HUES6 (cell line): ENCODE measurements at regions not wholly inside any gene's neighbourhood (a gene's known extent, or its start where the extent isn't known, plus 50 kb on each side); places are given as distances from the start of the nearest gene placed in this dataset.
"Not testable (repeated sequence)": the region's sequence is repeated elsewhere in the genome, so short reads cannot be mapped to it uniquely, and the experiment has no call there.

ENCODE experiments used
- H3K27ac ChIP-seq: 2 replicates; pipeline ENCODE4 v1.7.0; 2013; ENCODE audit warnings: low read depth, mild to moderate bottlenecking, low read length, inconsistent platforms
- H3K27me3 ChIP-seq: 2 replicates; pipeline ENCODE4 v1.6.1; 2013; ENCODE audit warnings: low read length; ENCODE audit not compliant: control insufficient read depth, insufficient read depth
- H3K36me3 ChIP-seq: 2 replicates; pipeline ENCODE4 v1.6.1; 2013; ENCODE audit warnings: low read length; ENCODE audit not compliant: control insufficient read depth, insufficient read depth
- H3K4me1 ChIP-seq: 2 replicates; pipeline ENCODE4 v1.6.1; 2013; ENCODE audit warnings: low read length; ENCODE audit not compliant: control insufficient read depth, insufficient read depth
- H3K4me3 ChIP-seq: 2 replicates; pipeline ENCODE4 v1.5.1; 2013; ENCODE audit warnings: low read depth, low read length
- H3K9ac ChIP-seq: one replicate; pipeline ENCODE4 v1.6.1; 2013; ENCODE audit warnings: mild to moderate bottlenecking, low read length
- H3K9me3 ChIP-seq: 2 replicates; pipeline ENCODE4 v1.6.1; 2013; ENCODE audit warnings: low read depth, low read length; ENCODE audit not compliant: control insufficient read depth, insufficient read depth

DNA sequence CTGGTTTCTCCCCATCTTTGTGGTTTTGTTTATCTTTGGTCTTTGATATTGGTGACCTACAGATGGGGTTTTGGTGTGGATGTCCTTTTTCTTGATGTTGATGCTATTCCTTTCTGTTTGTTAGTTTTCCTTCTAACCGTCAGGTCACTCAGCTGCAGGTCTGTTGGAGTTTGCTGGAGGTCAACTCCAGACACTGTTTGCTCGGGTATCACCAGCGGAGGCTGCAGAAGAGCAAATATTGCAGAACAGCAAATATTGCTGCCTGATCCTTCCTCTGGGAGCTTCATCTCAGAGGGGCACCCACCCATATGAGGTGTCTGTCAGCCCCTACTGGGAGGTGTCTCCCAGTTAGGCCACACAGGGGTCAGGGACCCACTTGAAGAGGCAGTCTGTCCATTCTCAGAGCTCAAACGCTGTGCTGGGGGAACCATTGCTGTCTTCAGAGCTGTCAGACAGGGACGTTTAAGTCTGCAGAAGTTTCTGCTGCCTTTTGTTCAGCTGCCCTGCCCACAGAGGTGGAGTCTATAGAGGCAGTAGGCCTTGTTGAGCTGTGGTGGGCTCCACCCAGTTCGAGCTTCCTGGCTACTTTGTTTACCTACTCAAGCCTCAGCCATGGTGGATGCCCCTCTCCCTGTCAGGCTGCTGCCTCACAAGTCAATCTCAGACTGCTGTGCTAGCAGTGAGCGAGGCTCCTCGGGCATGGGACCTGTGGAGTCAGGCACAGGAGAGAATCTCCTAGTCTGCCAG lies 94.8 kb upstream of the BNIP2 start:
- H3K27ac ChIP-seq, H3K9me3 ChIP-seq, H3K9ac ChIP-seq, H3K36me3 ChIP-seq, H3K4me3 ChIP-seq, H3K4me1 ChIP-seq, H3K27me3 ChIP-seq: not testable (repeated sequence)

DNA sequence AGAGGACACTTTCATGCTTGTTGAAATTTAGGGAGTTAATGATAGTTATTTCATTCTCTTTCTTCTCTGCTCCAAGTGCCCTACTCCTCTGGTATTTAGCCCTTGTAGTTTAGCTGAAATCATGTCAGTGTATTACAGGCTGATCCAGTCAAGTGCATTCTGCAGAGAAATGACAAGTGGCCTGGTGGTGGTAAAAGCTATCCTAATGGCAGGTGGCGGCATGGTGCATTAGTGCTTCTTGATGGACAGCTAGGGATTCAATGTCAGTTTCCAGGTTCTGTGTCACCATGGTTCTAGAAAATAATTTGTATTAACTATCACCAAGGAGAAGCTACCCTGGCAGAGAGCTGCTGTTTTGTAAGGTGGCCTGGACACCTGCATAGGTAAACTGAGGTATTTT lies 90.0 kb upstream of the BNIP2 start:
- no peaks in the 10 kb centered on the region for H3K36me3 ChIP-seq
- H3K27me3 ChIP-seq: no peaks in the 10 kb centered on the region
- H3K4me1 ChIP-seq: no peaks in the 10 kb centered on the region
- no peak overlapping the region for H3K9ac ChIP-seq
- H3K4me3 ChIP-seq: no peak overlapping the region
- H3K9me3 ChIP-seq: no peaks in the 10 kb centered on the region
- H3K27ac ChIP-seq: no peak overlapping the region

DNA sequence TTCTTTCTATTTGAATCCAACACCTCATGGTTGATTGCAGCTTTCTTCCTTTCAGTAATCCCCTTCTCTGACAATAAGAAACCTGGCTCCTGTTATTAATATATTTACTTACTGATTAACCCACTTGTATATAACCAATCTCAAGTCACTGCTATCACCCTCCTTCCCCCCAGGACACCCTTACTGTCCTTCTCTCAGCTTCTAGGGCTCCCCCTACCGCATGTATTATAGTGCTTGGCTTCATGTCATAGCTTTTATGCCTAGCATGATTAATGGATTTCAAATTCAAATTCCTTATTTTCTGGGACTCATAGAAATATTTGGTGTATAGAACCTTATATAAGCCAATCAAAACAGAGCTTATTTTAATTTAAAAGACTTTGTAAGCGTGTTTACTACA lies 75.7 kb upstream of the BNIP2 start:
- Histone ChIP-seq H3K4me1 (peaks cover 9% of the 10 kb centered on the region), H3K9me3 (no peaks in the 10 kb centered on the region), H3K27ac (no peak overlapping the region), H3K4me3 (no peak overlapping the region), H3K36me3 (no peaks in the 10 kb centered on the region), H3K27me3 (no peaks in the 10 kb centered on the region), H3K9ac (no peak overlapping the region)

DNA sequence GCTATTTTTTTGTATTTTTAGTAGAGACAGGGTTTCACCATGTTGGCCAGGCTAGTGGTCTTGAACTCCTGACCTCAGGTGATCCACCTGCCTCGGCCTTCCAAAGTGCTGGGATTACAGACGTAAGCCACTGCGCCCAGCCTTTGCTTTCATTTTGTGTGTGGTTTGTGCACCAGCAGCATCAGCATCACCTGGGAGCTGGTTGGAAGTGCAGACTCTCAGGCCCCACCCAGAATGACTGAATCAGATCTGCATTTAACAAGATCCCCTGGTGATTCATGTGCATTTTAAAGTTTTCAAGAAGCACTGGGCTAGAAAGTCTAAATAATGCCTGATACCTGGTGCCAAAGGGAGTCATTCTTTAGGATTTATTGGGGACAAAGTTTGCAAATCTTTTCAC lies 73.4 kb upstream of the BNIP2 start:
- H3K27me3 ChIP-seq: no peaks in the 10 kb centered on the region
- H3K36me3 ChIP-seq: no peaks in the 10 kb centered on the region
- peaks cover 9% of the 10 kb centered on the region for H3K4me1 ChIP-seq
- H3K27ac ChIP-seq: no peak overlapping the region
- H3K4me3 ChIP-seq: no peak overlapping the region
- no peak overlapping the region for H3K9ac ChIP-seq
- no peaks in the 10 kb centered on the region for H3K9me3 ChIP-seq

DNA sequence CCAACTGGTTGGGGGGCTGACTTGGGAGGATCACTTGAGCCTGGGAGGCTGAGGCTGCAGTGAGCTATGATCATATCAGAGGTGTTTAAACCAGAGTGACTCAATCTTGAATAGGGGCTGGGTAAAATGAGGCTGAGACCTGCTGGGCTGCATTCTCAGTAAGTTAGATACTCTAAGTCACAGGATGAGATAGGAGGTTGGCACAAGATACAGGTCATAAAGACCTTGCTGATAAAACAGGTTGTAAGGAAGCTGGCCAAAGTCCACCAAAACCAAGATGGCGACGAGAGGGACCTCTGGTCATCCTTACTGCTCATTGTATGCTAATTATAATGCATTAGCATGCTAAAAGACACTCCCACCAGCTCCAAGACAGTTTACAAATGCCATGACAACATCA lies 71.1 kb upstream of the BNIP2 start:
- not testable (repeated sequence) for H3K27me3 ChIP-seq, H3K9me3 ChIP-seq, H3K27ac ChIP-seq, H3K9ac ChIP-seq, H3K4me3 ChIP-seq, H3K36me3 ChIP-seq, H3K4me1 ChIP-seq

DNA sequence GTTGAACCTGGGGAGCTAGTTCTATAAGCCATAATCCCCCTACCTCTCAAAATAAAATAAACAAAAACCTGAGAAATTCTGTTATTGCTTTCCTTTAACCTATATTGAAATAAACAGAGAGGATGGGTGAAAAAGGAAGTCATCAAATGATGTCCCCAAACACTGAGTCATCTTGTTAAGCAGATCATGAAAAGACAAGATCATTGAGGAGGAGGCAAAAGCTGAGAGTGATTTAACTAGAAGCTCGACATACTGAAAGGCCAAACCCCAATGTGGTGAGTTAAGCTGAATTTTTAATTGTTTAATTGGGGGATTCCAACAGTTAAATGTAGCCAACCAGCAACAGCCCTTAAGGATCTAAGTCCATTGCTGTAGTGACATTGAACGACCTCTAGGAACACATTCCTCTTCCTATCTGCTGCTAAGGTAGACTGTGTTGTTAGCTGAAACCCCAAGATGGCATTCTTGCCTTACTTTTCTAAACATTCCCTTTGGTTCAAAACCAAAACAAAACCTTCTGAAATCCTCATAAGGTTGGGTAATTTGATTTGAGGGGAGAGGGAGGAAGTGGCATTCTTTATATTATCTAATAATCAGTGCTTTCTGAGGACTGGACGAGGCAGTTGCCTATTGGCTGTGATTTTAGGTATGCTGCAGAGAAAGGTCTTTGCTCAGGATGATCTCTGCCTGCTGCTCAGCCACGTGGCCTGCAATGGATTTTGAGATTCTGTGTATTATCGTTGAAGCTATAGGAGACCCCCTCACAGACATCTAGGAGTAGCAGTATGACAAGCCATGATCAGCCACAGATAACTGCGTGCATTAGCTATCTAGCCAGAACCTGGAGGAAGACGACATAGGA lies 62.7 kb upstream of the BNIP2 start:
- Histone ChIP-seq H3K4me3 (no peak overlapping the region), H3K9ac (no peak overlapping the region), H3K36me3 (no peaks in the 10 kb centered on the region), H3K4me1 (no peaks in the 10 kb centered on the region), H3K9me3 (no peaks in the 10 kb centered on the region), H3K27ac (no peak overlapping the region), H3K27me3 (no peaks in the 10 kb centered on the region)

DNA sequence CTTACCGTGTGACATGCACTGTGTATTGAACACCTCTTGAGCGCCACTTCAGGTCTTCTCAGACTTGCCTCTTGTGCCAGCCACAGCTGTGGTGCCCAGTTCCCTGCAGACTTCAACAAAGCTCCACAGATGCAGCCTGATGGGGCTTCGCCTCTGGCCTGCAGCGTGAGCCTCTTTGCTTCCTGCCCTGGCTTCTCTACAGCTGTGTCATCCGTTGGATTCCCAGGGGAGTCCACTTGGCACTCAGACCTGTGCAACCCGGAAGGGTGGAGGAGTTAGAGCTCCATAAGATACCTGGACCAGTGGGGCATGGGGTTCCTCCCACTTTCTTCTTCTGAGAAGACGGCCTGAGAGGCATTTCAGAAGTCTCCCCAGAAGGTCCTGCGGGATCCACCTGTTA lies 57.7 kb upstream of the BNIP2 start:
- Histone ChIP-seq H3K27ac (no peak overlapping the region), H3K27me3 (no peaks in the 10 kb centered on the region), H3K9me3 (peaks cover 14% of the 10 kb centered on the region), H3K9ac (no peak overlapping the region), H3K4me3 (no peak overlapping the region), H3K4me1 (no peaks in the 10 kb centered on the region), H3K36me3 (no peaks in the 10 kb centered on the region)

DNA sequence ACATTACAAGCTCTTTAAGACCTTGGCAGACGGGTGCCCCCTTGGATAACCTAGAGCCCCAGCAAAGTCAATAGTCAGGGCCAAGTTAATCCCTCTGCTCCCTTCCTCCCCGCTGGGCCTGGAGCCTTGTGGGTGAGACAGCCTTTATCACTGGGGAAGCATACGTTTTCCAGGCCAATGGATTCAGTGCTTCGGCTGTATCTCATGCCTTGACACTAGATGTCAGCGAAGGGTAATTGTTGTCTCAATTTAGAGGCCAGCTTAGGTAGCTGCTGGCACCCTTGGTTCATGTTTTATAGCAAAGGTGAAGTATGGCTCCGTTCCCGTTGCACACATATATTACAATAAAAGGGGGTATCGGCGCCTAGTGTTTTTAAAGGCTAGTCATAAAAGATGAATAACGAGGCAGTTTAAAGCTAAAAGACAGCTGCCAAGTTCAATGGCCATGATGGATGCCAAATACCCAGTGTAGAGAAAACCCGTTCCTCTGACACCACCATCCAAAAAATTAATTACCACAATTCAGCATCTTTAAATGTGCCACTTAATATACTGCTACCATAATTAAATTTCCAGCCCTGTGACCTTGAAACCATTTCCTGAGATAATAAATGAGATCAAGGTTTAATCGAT lies 52.3 kb upstream of the BNIP2 start:
- peaks cover 14% of the 10 kb centered on the region for H3K9me3 ChIP-seq
- no peak overlapping the region for H3K27ac ChIP-seq
- H3K27me3 ChIP-seq: no peaks in the 10 kb centered on the region
- H3K4me3 ChIP-seq: no peak overlapping the region
- H3K36me3 ChIP-seq: no peaks in the 10 kb centered on the region
- H3K4me1 ChIP-seq: no peaks in the 10 kb centered on the region
- no peak overlapping the region for H3K9ac ChIP-seq

DNA sequence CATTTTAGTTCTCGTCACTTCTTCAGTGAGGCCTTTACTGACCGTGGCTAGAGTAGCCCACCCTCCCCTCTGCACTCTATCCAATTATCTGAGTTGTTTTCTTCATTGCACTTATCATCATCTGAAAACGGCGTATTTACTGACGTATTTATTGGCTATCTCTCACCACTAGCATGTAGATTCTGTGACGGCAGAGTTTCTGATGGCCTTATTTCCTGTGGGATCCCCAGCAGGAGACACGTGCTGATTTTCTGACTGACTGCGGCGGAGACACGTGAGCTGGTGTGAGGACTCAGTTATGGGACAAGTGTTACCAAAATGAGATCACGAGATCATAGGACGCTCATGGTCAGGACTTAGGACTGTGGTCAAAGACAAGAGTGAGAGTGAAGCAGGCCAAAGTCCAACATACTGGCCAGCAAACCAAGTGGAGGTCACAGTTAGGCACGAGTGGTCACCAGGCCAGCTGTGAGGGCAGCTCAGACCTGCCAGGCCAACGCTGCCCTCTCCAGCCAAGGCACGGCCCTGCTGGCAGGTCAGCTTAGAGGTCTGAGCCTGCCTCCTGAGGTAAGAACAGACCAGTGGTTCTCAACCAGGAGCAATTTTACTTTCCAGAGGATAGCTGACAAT lies 50.6 kb upstream of the BNIP2 start:
- H3K27ac ChIP-seq: no peak overlapping the region

More for the DNA sequence above, 50.6 kb upstream of the BNIP2 start:
- H3K27me3 ChIP-seq: no peaks in the 10 kb centered on the region
- no peaks in the 10 kb centered on the region for H3K4me1 ChIP-seq
- H3K4me3 ChIP-seq: no peak overlapping the region
- no peaks in the 10 kb centered on the region for H3K36me3 ChIP-seq
- peaks cover 14% of the 10 kb centered on the region for H3K9me3 ChIP-seq
- H3K9ac ChIP-seq: no peak overlapping the region
